Ovary (tissue), 3 donors: ENCODE measurements at regions not wholly inside any gene's neighbourhood (a gene's known extent, or its start where the extent isn't known, plus 50 kb on each side); places are given as distances from the start of the nearest gene placed in this dataset.

ENCODE experiments used
- CTCF ChIP-seq, 3 donors: fragments of 450-650 bp in 2 of 3; fragments of 200-600 bp in 1 of 3; IDR thresholded peaks; one replicate each; pipeline versions ENCODE4 v1.5.1 to v1.8.0; 2016 to 2022; ENCODE audit warnings: antibody characterized with exemption in 3 of 3, mild to moderate bottlenecking in 1 of 3
- EP300 ChIP-seq: sonication (generic); formaldehyde crosslinking; IDR thresholded peaks from one replicate; pipeline ENCODE4 v1.6.1; 2017; ENCODE audit warnings: antibody characterized with exemption
- POLR2A ChIP-seq: fragments of 450-650 bp; IDR thresholded peaks from one replicate; pipeline ENCODE4 v1.6.1; 2017; ENCODE audit warnings: antibody characterized with exemption, mild to moderate bottlenecking, moderate library complexity
- donor health status: DM: no; HTN: no; CAD: no.

GRCh38 chr1:177505905-177506590 lies 335.3 kb downstream of the BRINP2 start:
- no peak for TF ChIP-seq POLR2A
- no peak for TF ChIP-seq CTCF (IDR thresholded peaks at IDR 0.05)
- no peak for TF ChIP-seq EP300
